Uterus (tissue), 3 donors: ENCODE measurements at regions not wholly inside any gene's neighbourhood (a gene's known extent, or its start where the extent isn't known, plus 50 kb on each side); places are given as distances from the start of the nearest gene placed in this dataset.
A peak's percentile ranks its signal among the peaks of the same experiment; 100 is the strongest.

Source experiments
- DNase-seq, 2 donors: peaks; one replicate each; pipeline ENCODE4 v3.0.0-alpha.2; 2019 to 2020
- H3K27ac ChIP-seq, 2 donors: fragments of 200-600 bp; sonication (generic); 1 replicate in 1 of 2; 2 replicates in 1 of 2; pipeline ENCODE4 v1.5.1; 2016 to 2018
- H3K27me3 ChIP-seq, 2 donors: fragments of 200-600 bp; sonication (generic); one replicate each; pipeline ENCODE4 v1.5.1; 2018 to 2019; ENCODE audit warnings: control low read depth in 1 of 2
- H3K36me3 ChIP-seq, 2 donors: fragments of 200-600 bp; sonication (generic); one replicate each; pipeline ENCODE4 v1.5.1; 2019; ENCODE audit warnings: control low read depth in 1 of 2
- H3K4me1 ChIP-seq, 2 donors: fragments of 200-600 bp; sonication (generic); one replicate each; pipeline ENCODE4 v1.5.1; 2018 to 2019; ENCODE audit warnings: control low read depth in 1 of 2
- H3K4me3 ChIP-seq, 2 donors: fragments of 200-600 bp; sonication (generic); 1 replicate in 1 of 2; 2 replicates in 1 of 2; pipeline ENCODE4 v1.5.1; 2018 to 2019; ENCODE audit warnings: mild to moderate bottlenecking in 1 of 2
- H3K9me3 ChIP-seq, 2 donors: fragments of 200-600 bp; sonication (generic); one replicate each; pipeline ENCODE4 v1.5.1; 2019; ENCODE audit warnings: control low read depth in 1 of 2
- POLR2A ChIP-seq, 2 donors: fragments of 450-650 bp; IDR thresholded peaks; one replicate each; pipeline ENCODE4 v1.6.1; 2016; ENCODE audit warnings: antibody characterized with exemption in 2 of 2, mild to moderate bottlenecking in 1 of 2, moderate library complexity in 1 of 2
- intact Hi-C: fragments of 100-400 bp; cut with DNase I; formaldehyde crosslinking; loops from one replicate; pipeline ENCODE4 v1.15.1; 2023; ENCODE audit warnings: low total_unique reads
- TF ChIP-seq, protein P1 (sequence below), 4 experiments: fragments of 200-600 bp in 2 of 4; fragments of 450-650 bp in 2 of 4; sonication (generic) in 2 of 4; IDR thresholded peaks; one replicate each; pipeline ENCODE4 v1.5.1; 2016 to 2019; ENCODE audit warnings: antibody characterized with exemption in 4 of 4, mild to moderate bottlenecking in 2 of 4, moderate library complexity in 1 of 4
- donor health status: DM: yes; HTN: yes; CAD: no.

DNA sequence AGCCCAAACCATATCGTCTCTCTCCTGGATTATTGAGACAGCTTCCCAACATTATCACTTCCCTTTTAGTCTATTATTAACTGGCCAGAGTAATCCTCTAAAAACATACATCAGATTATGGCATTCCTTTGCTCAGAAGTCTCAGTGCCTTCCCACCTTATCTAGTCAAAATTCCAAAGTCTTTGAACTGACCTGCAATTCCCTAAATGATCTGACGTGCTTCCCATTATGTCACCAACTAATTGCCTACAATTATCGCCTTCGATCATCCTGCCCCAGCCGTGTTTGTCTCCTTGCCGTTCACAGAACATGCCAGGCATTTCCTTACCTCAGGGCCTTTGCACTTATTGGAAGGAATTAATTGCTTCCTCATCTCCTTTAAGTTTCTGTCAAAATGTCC, 332.4 kb downstream of the IRS1 start:
- no peak for TF ChIP-seq POLR2A (IDR thresholded peaks at IDR 0.05)
- TF ChIP-seq, protein P1, sequence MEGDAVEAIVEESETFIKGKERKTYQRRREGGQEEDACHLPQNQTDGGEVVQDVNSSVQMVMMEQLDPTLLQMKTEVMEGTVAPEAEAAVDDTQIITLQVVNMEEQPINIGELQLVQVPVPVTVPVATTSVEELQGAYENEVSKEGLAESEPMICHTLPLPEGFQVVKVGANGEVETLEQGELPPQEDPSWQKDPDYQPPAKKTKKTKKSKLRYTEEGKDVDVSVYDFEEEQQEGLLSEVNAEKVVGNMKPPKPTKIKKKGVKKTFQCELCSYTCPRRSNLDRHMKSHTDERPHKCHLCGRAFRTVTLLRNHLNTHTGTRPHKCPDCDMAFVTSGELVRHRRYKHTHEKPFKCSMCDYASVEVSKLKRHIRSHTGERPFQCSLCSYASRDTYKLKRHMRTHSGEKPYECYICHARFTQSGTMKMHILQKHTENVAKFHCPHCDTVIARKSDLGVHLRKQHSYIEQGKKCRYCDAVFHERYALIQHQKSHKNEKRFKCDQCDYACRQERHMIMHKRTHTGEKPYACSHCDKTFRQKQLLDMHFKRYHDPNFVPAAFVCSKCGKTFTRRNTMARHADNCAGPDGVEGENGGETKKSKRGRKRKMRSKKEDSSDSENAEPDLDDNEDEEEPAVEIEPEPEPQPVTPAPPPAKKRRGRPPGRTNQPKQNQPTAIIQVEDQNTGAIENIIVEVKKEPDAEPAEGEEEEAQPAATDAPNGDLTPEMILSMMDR (IDR thresholded peaks at IDR 0.05), result no peak
- Histone ChIP-seq H3K9me3 (no peaks in the 10 kb centered on the region), H3K27ac (no peak overlapping the region), H3K4me3 (no peak overlapping the region), H3K27me3 (no peaks in the 10 kb centered on the region), H3K4me1 (no peaks in the 10 kb centered on the region), H3K36me3 (no peaks in the 10 kb centered on the region)
- intact Hi-C loops, result no loop called here
- no peak for DNase-seq

DNA sequence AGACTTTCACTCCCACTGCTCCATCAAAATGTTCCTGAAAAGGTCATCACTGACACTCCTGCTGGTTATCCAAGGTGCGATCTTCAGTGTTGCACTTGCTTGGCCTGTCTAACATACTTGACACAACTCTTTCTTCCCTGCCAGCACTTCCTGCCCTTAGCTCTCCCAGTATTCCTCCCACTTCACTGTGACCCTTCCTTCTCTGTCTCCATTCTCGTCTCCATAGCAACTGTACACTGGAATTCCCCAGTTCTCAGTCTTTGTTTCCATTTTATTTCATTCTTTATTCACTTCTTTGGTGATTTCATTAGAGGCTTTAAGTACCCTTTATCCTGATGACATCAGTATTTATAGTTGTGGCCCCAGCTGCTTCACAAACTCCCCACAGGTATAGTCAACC, 333.0 kb downstream of the IRS1 start:
- TF ChIP-seq, protein P1 (IDR thresholded peaks at IDR 0.05), result no peak
- TF ChIP-seq POLR2A (IDR thresholded peaks at IDR 0.05), result no peak
- no peaks in the 10 kb centered on the region for H3K4me1 ChIP-seq
- intact Hi-C loops, result no loop called here
- DNase-seq, result no peak
- H3K9me3 ChIP-seq, result no peaks in the 10 kb centered on the region
- H3K27ac ChIP-seq, result peak overlapping the region in 1 of 2 donors; percentile 4
- H3K4me3 ChIP-seq, result no peak overlapping the region
- H3K27me3 ChIP-seq, result no peaks in the 10 kb centered on the region
- no peaks in the 10 kb centered on the region for H3K36me3 ChIP-seq

DNA sequence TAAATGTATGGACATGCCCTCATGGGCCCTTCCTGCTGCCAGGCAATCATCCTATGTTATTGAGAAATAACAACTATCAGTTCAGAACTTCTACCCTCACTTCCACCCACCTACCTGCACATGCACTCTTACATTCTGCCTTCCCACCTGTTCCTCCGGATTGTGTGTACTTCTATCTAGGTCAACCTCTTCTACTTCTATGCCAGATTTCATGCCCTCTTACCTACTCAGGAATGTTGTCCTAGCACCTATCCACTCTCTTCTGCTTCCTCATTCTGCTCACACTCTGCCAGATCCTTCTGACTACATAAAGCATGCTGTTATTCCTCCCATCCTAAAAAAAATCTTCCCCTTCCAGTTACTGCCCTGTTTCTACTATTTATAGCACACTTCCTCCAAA, 333.5 kb downstream of the IRS1 start:
- Histone ChIP-seq H3K36me3 (no peaks in the 10 kb centered on the region), H3K27ac (no peak overlapping the region), H3K4me3 (no peak overlapping the region), H3K4me1 (no peaks in the 10 kb centered on the region), H3K9me3 (no peaks in the 10 kb centered on the region), H3K27me3 (no peaks in the 10 kb centered on the region)
- TF ChIP-seq, protein P1 (IDR thresholded peaks at IDR 0.05), result no peak
- intact Hi-C loops, result no loop called here
- no peak for DNase-seq

DNA sequence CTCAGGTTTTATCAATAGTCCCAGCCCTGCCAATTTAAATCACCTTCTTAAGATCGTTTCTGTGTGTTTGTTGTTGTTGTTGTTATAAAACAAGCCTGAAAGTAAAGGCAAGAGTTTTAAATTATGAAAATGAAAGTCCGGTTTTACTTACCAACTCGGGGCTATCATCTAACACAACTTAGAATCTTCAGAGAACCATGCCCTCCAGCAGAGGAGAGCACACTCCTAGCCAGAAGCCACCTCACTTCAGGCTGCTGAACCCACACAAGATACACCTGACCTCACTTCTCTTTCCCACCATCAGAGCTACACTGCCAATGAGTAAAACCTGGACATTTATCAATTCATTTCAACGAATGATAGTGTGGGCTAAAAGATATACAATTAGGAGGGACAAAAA, 335.2 kb downstream of the IRS1 start:
- H3K9me3 ChIP-seq, result no peaks in the 10 kb centered on the region
- H3K4me3 ChIP-seq, result no peak overlapping the region
- H3K36me3 ChIP-seq, result no peaks in the 10 kb centered on the region
- TF ChIP-seq, protein P1 (IDR thresholded peaks at IDR 0.05), result no peak
- no peak for TF ChIP-seq POLR2A (IDR thresholded peaks at IDR 0.05)
- intact Hi-C loops, result no loop called here
- no peak for DNase-seq
- H3K4me1 ChIP-seq, result no peaks in the 10 kb centered on the region
- H3K27me3 ChIP-seq, result no peaks in the 10 kb centered on the region
- no peak overlapping the region for H3K27ac ChIP-seq

DNA sequence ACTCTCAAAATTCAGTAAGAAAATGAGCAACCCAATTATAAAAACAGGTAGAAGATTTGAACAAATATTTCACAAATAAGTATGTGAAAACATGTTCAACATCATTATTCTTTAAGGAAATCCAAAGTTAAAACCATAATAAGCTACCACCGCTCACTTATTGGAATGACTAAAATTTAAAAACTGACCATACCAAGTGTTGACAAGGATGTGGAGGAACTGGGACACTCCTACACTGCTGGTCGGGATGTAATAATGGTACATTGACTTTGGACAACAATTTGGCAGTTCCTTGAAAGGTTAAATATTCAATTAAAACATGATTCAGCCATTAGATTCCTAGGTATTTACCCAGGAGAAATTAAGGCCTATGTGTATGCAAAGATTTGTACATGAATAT, 336.5 kb downstream of the IRS1 start:
- H3K27ac ChIP-seq, result no peak overlapping the region
- H3K4me3 ChIP-seq, result no peak overlapping the region
- intact Hi-C loops, result no loop called here
- H3K36me3 ChIP-seq, result no peaks in the 10 kb centered on the region
- H3K9me3 ChIP-seq, result no peaks in the 10 kb centered on the region
- H3K4me1 ChIP-seq, result no peaks in the 10 kb centered on the region
- no peaks in the 10 kb centered on the region for H3K27me3 ChIP-seq
- DNase-seq, result no peak
- TF ChIP-seq, protein P1 (IDR thresholded peaks at IDR 0.05), result no peak
- no peak for TF ChIP-seq POLR2A (IDR thresholded peaks at IDR 0.05)
